Medulla oblongata (tissue), 1 donor: ENCODE measurements at regions not wholly inside any gene's neighbourhood (a gene's known extent, or its start where the extent isn't known, plus 50 kb on each side); places are given as distances from the start of the nearest gene placed in this dataset.
A peak's percentile ranks its signal among the peaks of the same experiment; 100 is the strongest.

ENCODE experiments used
- DNase-seq: peaks from one replicate; pipeline ENCODE4 v3.0.0-alpha.2; 2015; ENCODE audit errors: extremely low spot score

DNA sequence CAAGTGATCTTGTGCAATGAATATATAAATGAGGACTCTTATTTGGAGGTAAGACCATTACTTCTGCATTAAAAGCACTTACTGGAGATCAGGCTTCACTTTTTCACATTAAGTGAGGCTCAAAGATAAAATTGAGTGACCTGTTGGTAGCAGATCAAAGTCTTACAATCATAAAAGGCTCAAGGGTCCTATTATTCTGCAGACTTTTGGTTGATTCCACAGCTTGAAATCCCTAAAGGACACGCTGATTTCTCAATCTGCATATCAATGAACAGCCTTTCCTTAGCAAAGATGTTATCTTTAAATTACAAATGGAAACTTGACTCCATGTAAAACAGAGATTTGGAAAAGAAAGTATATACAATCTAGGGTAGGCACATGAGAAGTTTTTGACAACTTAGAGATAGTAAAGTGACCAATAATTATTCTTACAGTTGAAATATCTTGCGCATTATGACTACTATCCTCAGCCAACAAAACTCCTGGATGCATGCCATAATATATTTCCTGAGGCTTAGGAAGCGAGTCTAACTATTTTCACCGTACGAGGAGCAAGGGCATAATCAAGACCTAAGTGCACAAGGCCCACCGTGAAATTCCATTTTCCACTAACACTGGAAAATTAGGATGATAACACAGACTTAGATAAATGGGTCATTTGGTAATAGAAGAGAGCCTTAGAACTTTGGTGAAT, 640.7 kb downstream of the LIG4 start:
- no peak for DNase-seq

DNA sequence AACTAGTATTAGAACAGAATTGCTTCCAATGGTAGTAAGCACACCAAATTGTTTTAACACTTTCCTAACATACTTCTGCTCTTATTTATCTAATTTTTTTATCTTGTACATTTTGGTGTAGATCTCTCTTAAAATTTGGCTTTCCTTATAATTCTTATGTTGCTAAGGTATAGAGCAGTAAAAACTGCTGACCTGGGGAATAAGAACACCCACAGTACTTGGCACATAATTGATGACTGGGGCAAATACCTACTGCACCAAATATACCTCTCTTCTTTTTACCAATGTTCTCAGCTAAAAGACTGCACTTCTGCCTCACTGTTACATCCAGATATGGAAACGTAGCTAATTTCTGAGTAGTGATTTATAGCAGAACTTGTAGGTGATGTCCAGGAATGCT, 642.2 kb downstream of the LIG4 start:
- DNase-seq: no peak

DNA sequence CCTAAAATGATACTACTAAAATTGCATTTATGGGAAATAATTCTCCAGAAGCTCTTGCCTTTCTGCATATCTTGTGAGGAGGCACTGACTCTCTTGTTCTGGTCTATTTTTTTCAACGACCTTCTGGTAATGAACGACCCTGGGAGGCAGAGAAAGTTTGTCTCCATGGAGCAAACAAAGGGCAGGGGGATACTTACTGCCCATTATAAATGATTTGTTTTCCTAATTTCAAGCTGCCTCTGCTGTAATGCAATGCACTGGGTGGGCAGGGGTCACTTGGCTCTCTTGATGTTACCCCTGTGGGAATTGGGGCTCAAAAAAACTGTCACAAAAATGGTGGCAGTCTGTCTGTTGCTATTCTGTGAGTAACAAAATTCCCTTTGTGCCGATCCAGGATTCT, 643.2 kb downstream of the LIG4 start:
- no peak for DNase-seq

DNA sequence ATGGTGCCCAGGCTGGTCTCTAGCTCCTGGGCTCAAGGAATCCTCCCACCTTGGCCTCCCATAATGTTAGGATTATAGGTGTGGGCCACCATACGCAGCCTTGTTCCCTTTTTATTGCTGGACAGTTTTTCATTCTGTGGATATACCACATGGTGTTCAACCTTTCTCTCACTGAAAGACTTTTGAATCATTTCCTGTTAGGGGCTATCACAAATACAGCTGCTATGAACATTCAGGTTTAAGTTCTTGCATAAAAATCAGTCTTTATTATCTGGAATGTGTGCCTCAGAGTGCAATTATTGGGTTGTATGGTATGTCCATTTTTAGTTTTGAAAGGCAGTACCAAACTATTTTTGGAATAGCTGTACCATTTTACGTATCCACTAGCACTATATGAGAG, 647.2 kb downstream of the LIG4 start:
- no peak for DNase-seq

DNA sequence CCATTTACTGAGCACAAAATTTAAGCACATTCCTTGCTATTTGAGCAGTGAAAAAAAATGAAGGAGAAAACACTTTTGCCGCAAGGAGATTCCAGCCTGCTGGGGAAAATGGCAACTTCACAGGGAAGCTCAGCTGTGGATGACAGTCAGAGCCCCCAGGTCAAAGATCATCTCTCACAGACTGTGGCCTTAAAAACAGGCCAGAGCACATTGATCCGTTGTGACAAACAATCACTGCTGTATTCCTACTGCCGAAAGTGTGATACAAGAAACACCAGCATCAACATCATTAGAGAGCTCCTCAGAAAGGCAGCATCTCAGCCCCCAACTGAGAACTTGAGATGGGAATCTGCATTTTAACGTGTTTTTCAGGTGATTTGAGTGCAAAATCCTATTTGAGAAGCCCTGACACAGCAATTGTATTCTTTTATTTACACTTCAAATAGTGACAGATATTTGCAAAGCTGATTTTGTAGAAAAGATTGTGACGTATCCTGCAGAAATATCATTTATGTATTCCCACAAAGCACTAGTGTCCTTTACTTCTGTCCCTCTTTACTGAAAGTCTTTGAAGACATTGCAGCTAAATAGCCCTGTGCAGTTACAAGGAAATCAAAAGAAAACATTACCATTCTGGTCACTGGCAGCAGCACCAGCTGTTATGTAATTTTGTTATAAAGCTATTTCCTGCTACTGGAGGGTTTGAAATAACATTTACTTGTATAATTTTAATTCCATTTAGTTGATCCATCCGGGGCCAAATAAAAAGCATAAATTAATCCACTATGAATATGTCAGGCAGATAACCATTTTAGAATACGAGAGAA, 652.0 kb downstream of the LIG4 start:
- peak; percentile 30 for DNase-seq

DNA sequence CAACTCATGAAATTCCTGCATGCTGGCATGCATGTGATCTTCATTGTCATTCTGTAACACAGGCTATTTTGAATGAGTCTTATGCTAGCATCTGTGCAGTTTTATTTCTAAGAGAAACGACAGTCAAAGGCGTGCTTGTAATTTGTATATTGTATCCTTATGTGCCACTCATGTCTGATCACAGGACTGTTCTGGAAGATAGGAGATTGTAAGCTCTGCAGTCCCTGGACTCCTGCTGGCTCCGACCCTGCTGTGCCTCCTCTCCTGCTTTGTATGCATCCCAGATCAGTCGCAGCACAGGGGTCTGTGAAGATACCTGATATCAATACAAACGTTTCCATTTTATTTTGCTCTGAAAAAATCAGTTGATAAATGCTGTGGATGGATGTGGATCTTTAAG, 653.1 kb downstream of the LIG4 start:
- DNase-seq: no peak

DNA sequence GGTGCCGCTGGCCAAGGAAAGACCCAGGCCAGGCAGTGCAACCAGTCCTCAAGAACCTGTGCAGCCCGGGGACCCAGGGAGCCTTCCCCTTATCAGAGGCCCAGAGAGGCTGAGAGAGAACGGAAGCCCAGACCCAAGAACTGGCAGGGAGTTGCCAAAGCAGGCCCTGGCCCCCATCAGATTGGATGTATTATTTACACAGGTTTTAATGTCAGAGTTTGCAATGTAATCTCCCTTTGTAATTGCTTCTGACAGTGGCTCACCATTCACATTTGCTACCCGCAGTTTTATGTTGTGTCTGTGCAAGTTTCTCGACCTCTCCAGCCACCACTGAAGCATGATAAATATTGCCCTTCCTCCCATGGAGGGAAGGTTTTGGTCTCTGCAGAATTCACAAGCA, 660.9 kb downstream of the LIG4 start:
- DNase-seq: no peak

DNA sequence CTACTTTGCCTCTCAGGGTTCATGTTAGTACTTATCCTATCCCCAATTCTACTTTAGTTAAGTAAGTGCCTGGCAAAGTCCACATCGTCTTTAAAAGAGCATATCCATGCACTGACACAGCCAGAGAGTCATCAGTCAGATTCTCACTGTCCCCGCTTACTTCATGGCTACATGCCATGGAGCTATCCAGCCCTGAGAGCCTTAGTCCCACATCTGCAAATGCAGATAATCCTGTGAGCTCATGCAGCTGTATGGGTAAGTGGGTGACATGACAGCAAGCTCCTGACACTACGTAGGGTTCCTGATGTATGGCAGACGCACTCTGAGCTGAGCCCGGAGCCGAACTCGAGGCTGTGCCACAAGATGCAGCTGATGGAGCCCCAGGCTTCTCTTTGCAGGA, 661.5 kb downstream of the LIG4 start:
- DNase-seq: no peak

DNA sequence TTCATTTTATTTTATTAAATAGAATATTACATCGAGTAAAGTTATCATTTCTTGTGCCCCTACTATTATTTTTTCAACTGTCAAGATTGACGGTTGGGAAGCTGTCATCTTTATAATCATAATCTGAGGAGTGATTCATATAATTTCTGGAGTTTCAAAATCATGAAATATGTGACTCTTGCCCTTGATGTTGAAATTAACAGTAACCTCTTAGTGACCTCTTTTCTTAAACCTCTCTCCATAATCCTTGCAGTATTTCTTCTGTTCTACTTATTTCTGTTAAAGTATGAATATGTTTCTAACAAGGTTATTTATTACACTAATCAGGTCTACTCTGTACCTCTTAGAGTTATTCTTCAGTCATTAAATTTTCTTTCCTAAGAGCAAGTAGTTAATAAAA, 663.8 kb downstream of the LIG4 start:
- no peak for DNase-seq

DNA sequence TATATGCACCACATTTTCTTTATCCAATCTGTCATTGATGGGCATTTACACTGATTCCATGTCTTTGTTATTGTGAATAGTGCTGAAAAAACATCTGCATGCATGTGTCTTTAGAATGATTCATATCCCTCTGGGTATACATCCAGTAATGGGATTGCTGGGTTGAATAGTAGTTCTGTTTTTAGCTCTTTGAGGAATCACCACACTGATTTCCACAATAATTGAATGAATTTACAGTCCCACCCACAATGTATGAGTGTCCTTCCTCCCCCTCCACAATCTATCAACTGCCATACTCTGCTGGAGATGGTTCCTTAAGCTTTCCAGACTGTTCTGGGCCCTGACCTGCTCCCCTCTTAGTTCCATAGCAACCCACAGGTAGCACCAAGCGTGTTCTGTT, 667.0 kb downstream of the LIG4 start:
- DNase-seq: no peak

DNA sequence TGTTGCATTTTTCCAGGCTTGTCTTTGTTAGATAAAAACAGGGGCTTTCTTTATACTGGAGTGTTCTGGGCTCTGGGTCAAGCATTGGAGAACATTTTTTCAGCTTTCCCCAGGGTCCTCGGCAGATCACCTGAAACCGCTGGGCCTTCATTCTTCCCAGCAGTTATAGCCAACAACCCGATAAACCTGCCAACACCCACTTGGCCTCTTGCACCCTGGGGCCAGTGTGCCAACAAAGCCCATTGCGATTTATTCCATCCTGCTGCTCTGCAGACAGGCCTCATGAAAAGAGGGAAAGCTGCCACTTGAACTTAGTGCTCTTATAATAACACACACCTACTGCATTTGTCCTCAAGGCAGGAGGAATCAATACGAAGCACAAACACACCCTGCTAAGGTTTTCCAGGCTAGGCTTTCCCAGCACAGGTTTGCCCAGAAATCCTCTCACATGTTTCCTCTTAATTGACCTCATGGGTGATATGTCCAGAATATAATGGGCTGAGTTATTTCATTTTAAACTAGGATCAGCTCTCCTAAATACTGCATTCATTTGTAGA, 669.3 kb downstream of the LIG4 start:
- no peak for DNase-seq

DNA sequence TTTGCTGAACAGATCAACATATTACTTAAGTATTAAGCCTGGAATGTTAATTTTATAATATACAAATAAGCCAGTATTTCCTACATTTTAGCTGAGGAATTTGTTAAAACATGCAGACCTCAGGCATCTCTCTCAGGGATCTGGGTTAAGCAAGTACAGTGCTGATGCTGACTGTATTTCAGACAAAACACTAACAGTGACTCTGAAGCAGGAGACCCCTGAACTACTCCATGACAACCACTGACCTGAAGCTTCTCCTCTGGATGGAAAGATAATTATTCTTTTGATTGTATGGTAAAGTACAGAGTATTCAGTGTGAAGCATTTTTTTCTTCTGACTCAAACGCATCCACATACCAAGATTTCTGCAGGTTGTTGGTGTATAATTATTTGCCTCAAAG, 680.8 kb downstream of the LIG4 start:
- DNase-seq: no peak

DNA sequence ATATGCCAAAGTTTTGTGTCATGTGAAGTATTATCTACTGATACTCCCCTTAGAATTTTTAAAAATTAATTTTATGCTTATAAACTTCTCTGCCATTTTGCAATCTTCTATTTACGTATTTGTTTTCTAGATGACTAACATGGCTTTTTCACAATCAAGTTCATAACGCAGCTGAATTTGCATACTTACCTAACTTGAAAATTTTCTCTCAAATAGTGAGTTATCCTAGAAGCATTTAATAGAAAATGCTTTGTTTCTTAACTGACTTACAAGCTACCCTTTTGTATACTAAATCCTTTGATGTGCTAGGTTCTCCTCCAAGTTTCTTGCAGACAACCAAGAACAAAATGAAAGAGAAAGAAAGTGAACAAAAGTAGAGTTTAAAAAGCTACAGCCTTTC, 683.5 kb downstream of the LIG4 start:
- no peak for DNase-seq

DNA sequence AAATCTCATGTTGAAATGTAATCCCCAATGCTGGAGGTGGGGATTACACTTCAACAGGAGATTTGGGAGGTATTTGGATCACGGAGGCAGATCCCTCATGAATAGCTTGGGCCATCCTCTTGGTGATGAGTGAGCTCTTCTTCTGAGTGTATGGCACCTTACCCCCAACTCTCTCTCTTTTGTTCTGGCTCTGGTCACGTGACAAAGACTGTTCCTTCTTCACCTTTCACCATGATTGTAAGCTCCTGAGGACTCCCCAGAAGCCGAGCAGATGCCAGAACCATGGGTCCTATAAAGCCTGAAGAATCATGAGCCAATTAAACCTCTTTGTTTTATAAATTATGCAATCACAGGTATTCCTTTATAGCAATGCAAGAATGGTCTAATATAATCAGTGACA, 684.2 kb downstream of the LIG4 start:
- DNase-seq: no peak

DNA sequence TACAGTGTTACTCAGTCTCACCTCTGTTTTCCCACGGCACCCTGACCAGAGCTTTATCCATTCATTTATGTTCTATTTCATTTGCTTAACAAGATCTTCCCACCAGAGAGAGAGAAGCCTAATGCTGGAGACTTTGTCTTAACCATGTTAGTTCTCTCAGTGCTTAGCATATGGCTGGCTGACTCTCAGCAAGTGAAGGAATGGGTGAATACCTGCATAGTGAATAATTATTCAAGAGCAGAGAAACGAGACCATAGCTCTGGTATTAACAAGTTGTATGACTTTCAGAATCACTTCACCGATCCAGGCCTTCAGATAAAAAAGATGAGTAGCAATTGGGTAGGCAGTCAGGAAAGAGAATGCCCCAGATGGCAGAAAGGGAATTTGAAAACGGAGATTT, 686.3 kb downstream of the LIG4 start:
- DNase-seq: no peak

DNA sequence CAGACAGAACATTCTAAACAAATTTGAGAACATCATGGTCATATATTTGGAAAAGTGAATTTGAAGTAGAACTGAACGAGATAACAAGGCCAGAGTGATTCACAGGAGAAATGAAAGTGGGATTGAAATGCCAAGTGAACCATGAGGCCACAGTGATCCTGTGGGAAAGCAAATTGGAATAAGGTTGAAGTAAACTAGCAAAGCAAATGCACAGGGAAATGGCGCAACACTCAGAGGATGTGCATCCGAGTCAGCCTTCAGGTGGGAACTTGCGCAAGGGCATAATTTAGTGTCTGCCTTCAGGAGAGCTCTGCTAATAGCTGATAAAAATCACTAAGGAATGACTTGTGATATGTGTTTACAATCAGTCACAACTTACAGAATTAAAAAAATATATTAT, 696.6 kb downstream of the LIG4 start:
- DNase-seq: no peak

DNA sequence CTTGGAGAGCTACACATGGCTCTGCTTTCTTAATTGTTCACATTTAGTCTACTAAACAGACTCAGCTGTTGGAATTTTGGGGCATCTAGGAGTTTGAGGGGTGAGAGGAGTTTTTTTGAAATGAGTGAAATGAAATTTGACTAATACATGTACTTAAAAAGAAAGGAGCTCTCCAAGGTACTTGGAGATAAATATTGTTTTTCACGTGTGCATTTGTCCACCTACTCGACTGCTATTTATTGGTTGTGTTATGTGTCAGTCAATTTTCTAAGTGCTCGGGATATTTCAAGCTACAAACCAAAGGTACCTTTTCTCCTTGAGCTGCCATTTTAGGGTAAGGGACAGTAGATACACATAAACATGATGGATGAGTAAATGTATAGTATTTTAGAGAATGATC, 697.0 kb downstream of the LIG4 start:
- DNase-seq: no peak

DNA sequence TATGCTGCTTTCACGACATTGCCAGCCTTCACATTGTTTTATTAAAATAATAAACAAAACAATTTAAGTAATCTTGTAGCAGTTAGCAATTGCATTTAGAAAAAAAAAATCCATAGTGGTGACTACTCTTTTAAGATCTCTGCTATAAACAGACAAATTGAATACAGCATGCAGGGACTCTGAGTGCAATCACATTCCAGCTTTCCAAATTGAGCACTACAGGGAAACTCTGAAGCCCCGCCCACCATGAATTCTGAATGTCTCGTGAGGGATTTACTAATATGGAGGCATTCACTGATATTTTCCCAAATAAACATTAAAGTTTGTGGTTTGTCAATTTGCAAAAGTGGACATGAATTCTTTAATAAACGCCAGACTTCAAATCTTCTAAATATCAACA, 698.8 kb downstream of the LIG4 start:
- no peak for DNase-seq

DNA sequence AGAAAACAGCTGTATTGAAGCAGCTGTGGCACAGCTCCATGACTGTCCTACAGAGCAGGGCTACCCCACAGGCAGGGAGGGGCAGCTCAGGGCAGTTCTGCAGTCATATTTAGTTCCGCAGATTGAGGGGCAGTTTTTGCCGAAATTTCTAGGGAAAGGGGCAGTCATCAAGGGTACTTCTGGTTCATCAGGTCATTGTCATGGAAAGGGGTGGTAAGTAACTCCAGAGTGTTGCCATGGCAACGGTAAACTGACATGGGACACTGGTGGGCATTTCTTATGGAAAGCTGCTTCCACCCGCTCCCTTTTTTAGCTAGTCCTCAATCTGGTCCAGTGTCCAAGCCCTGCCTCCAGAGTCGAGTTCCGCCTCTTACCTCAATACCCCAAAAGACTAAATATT, 702.8 kb downstream of the LIG4 start:
- no peak for DNase-seq

DNA sequence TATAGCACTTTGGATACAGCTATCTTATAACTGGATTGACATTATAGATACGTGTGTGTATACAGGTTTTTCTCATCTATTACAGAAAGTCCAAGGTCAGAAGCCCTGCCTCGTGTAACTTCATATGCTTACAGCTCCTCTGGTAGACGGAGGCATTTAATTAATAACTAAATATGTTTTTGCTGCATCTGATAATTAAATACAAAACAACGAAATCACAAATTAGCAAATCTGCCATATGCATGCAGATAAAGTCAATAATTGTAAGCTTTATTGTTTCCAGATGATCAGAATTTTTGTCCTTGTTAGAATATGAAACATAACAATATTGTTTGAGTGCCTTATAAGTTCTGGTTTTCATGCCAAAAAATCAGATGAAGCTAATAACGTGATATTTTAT, 717.7 kb downstream of the LIG4 start:
- no peak for DNase-seq

DNA sequence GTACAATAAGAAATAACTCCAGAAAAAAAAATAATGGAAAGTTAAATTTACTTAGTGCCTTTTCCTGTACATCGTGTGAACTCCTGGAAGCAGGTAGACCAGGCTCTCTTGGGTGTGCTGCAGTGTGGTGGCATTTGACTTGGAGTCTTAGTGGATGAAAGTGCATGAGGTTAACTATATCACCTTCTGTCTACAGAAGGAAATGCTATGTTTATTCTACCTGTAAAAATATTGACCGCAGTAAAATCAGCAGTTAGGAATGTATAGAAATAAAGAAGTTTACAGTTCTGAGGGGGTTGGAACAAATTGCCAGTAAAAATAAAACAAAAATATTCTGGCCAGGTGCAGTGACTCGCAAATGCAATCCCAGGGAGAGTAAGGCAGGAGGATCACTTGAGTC, 722.1 kb downstream of the LIG4 start:
- DNase-seq: no peak

DNA sequence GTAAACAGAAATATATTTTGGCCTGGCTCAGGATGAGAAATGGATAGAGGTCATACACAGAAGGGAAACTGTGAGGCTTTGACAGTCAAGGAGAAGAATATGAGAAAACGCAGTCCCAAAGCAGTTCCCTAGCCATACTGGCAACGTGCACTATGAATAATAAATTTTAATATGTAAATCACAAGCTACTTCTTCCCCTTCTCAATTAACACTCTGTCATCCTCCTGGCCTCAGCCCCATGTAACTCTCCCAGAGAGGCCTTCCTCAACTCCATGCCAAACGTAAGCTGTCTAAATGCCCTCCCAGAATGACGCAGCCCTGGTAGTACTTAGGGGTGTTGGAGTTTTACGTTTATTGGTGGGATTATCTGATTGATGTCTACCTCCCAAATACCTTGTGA, 732.6 kb downstream of the LIG4 start:
- DNase-seq: no peak

DNA sequence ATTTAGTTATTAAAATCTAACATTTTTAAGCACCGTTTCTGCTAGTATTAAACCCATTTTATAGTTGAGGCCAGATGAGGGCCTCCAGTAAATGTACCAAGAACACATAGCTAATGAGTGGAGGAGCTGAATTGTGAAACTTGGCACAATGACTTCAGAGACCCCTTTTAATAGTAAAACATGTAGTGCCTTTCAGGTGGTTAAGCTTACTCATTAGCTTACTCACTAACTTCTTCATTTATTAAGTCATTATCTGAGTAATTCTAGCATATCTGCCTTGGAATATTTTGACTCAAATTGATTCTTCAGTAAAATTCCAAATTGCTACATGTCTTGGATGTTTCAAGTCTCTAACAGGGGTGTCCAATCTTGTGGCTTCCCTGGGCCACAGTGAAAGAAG, 735.2 kb downstream of the LIG4 start:
- no peak for DNase-seq
